OCI-LY3 (cell line): ENCODE measurements at regions not wholly inside any gene's neighbourhood (a gene's known extent, or its start where the extent isn't known, plus 50 kb on each side); places are given as distances from the start of the nearest gene placed in this dataset.

Experiments used
- H2AFZ ChIP-seq: fragments of 200-600, 300-600 bp; shearing (Covaris generic); 2 replicates; pipeline ENCODE4 v1.6.0; 2014; ENCODE audit warnings: antibody characterized with exemption, low read depth, low read length
- H3K27ac ChIP-seq: fragments of 200-600, 300-600 bp; sonication (generic); 2 replicates; pipeline ENCODE4 v1.5.1; 2014; ENCODE audit warnings: mild to moderate bottlenecking, low read length, moderate library complexity, mixed read lengths
- H3K27me3 ChIP-seq: fragments of 200-600, 300-600 bp; sonication (generic); 2 replicates; pipeline ENCODE4 v1.6.1; 2014; ENCODE audit warnings: low read depth, low read length, mixed read lengths
- H3K36me3 ChIP-seq: fragments of 200-600, 300-600 bp; sonication (generic); replicated peaks from 2 replicates; pipeline ENCODE3; 2014; ENCODE audit warnings: low read depth, low read length, mixed read lengths
- H3K4me1 ChIP-seq: fragments of 300-600, 200-600 bp; sonication (generic); 2 replicates; pipeline ENCODE4 v1.6.1; 2014; ENCODE audit warnings: low read length, mixed read lengths
- H3K4me2 ChIP-seq: fragments of 200-600, 300-600 bp; sonication (generic); 2 replicates; pipeline ENCODE4 v1.6.1; 2014; ENCODE audit warnings: low read length, mixed read lengths
- H3K4me3 ChIP-seq: fragments of 300-600, 200-600 bp; sonication (generic); 2 replicates; pipeline ENCODE4 v1.5.1; 2014; ENCODE audit warnings: antibody characterized with exemption, mild to moderate bottlenecking, low read length, moderate library complexity
- H3K79me2 ChIP-seq: fragments of 300-600, 200-600 bp; shearing (Covaris generic); 2 replicates; pipeline ENCODE4 v1.6.1; 2014; ENCODE audit warnings: mild to moderate bottlenecking, low read length, mixed read lengths
- H3K9ac ChIP-seq: fragments of 300-600, 200-600 bp; shearing (Covaris generic); 2 replicates; pipeline ENCODE4 v1.6.0; 2014; ENCODE audit warnings: mild to moderate bottlenecking, low read length, moderate library complexity
- H3K9me3 ChIP-seq: fragments of 200-600, 300-600 bp; shearing (Covaris generic); 2 replicates; pipeline ENCODE4 v1.6.1; 2014; ENCODE audit warnings: low read length, mixed read lengths; ENCODE audit not compliant: insufficient read depth
- H4K20me1 ChIP-seq: fragments of 200-600, 300-600 bp; sonication (generic); 2 replicates; pipeline ENCODE4 v1.6.1; 2016; ENCODE audit warnings: low read length, mixed read lengths; ENCODE audit not compliant: insufficient read depth
- CTCF ChIP-seq: fragments of 200-600, 300-600 bp; sonication (generic); IDR thresholded peaks from 2 replicates; pipeline ENCODE4 v1.5.1; 2014; ENCODE audit warnings: antibody characterized with exemption, low read length, low read depth
- EZH2phosphoT487 ChIP-seq: fragments of 200-600 bp; shearing (Covaris generic); IDR thresholded peaks from 2 replicates; pipeline ENCODE4 v1.6.1; 2018; ENCODE audit warnings: antibody characterized with exemption, mixed run types, low read depth

GRCh38 chr6:113464536-113464935 is 392.6 kb upstream of the MARCKS start:
- Histone ChIP-seq H2AFZ (no peak overlapping the region), H3K9me3 (no peaks in the 10 kb centered on the region), H3K27ac (no peak overlapping the region), H4K20me1 (no peaks in the 10 kb centered on the region), H3K4me3 (no peak overlapping the region), H3K4me1 (no peaks in the 10 kb centered on the region), H3K36me3 (no peaks in the 10 kb centered on the region), H3K79me2 (no peaks in the 10 kb centered on the region), H3K4me2 (no peak overlapping the region), H3K9ac (no peak overlapping the region), H3K27me3 (no peaks in the 10 kb centered on the region)
- TF ChIP-seq EZH2phosphoT487 = no peak
- TF ChIP-seq CTCF = no peak

GRCh38 chr6:113464960-113465359 is 392.2 kb upstream of the MARCKS start:
- Histone ChIP-seq H3K4me1 (no peaks in the 10 kb centered on the region), H3K27me3 (no peaks in the 10 kb centered on the region), H3K4me3 (no peak overlapping the region), H4K20me1 (no peaks in the 10 kb centered on the region), H3K9ac (no peak overlapping the region), H3K4me2 (no peak overlapping the region), H3K79me2 (no peaks in the 10 kb centered on the region), H3K9me3 (no peaks in the 10 kb centered on the region), H3K27ac (no peak overlapping the region), H2AFZ (no peak overlapping the region), H3K36me3 (no peaks in the 10 kb centered on the region)
- TF ChIP-seq EZH2phosphoT487 (no peak), CTCF (no peak)

GRCh38 chr6:113466526-113466925 is 390.6 kb upstream of the MARCKS start:
- H3K36me3 ChIP-seq = no peaks in the 10 kb centered on the region
- no peak overlapping the region for H3K27ac ChIP-seq
- no peaks in the 10 kb centered on the region for H3K4me1 ChIP-seq
- TF ChIP-seq CTCF (no peak), EZH2phosphoT487 (no peak)
- H3K9me3 ChIP-seq = no peaks in the 10 kb centered on the region
- no peaks in the 10 kb centered on the region for H4K20me1 ChIP-seq
- H2AFZ ChIP-seq = no peak overlapping the region
- no peaks in the 10 kb centered on the region for H3K27me3 ChIP-seq
- H3K79me2 ChIP-seq = no peaks in the 10 kb centered on the region
- no peak overlapping the region for H3K4me2 ChIP-seq
- no peak overlapping the region for H3K4me3 ChIP-seq
- no peak overlapping the region for H3K9ac ChIP-seq

GRCh38 chr6:113475392-113475791 is 381.8 kb upstream of the MARCKS start:
- no peaks in the 10 kb centered on the region for H3K79me2 ChIP-seq
- no peaks in the 10 kb centered on the region for H4K20me1 ChIP-seq
- TF ChIP-seq EZH2phosphoT487 = no peak
- TF ChIP-seq CTCF = no peak
- no peaks in the 10 kb centered on the region for H3K9me3 ChIP-seq
- no peaks in the 10 kb centered on the region for H3K4me1 ChIP-seq
- no peak overlapping the region for H2AFZ ChIP-seq
- H3K27ac ChIP-seq = no peak overlapping the region
- no peak overlapping the region for H3K4me2 ChIP-seq
- H3K9ac ChIP-seq = no peak overlapping the region
- no peaks in the 10 kb centered on the region for H3K27me3 ChIP-seq
- H3K4me3 ChIP-seq = no peak overlapping the region
- no peaks in the 10 kb centered on the region for H3K36me3 ChIP-seq
